ENCODE measurements at regions not wholly inside any gene's neighbourhood (a gene's known extent, or its start where the extent isn't known, plus 50 kb on each side); places are given as distances from the start of the nearest gene placed in this dataset.

DNA sequence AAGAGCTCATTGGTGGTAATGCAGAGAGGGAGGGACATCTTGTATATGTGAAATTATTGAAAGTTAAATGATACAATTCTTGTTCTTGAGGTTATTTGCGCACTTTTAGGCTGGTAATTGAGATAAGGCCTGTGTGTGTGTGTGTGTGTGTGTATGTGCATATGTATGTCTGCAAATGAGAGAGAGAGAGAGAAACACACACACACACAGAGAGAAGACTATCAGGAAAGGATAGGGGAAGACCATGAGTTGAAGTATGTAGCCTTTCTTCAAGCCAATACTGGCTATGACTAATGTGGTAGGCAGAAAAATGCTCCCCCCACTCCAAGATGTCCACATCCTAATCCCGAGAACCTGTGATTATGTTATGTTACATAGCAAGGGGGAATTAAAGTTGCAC is 52.7 kb upstream of the DCD start:
- TF ChIP-seq, protein P1, sequence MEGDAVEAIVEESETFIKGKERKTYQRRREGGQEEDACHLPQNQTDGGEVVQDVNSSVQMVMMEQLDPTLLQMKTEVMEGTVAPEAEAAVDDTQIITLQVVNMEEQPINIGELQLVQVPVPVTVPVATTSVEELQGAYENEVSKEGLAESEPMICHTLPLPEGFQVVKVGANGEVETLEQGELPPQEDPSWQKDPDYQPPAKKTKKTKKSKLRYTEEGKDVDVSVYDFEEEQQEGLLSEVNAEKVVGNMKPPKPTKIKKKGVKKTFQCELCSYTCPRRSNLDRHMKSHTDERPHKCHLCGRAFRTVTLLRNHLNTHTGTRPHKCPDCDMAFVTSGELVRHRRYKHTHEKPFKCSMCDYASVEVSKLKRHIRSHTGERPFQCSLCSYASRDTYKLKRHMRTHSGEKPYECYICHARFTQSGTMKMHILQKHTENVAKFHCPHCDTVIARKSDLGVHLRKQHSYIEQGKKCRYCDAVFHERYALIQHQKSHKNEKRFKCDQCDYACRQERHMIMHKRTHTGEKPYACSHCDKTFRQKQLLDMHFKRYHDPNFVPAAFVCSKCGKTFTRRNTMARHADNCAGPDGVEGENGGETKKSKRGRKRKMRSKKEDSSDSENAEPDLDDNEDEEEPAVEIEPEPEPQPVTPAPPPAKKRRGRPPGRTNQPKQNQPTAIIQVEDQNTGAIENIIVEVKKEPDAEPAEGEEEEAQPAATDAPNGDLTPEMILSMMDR (conservative IDR thresholded peaks at IDR 0.05; ENCODE audit: low read depth): no peak
- no peak for DNase-seq (ENCODE audit: low spot score)
- H3K27ac ChIP-seq: no peak overlapping the region
- ChIA-PET CTCF (interaction anchor here (0.8 to 1.2 kb wide), 2 partner anchors 275 to 371 kb away, joined by 3 read pairs; no protein-coding TSS in a partner anchor), POLR2A (ENCODE audit: low non-redundant PET) (no interaction called here)

GRCh38 chr12:54700301-54700700 is 52.1 kb upstream of the DCD start:
- POLR2A ChIA-PET (ENCODE audit: low non-redundant PET): no interaction called here
- CTCF ChIA-PET: no interaction called here
- no peak for DNase-seq (ENCODE audit: low spot score)
- TF ChIP-seq, protein P1 (conservative IDR thresholded peaks at IDR 0.05; ENCODE audit: low read depth): no peak
- H3K27ac ChIP-seq: no peak overlapping the region
